ENCODE measurements at regions not wholly inside any gene's neighbourhood (a gene's known extent, or its start where the extent isn't known, plus 50 kb on each side); places are given as distances from the start of the nearest gene placed in this dataset.
"Not testable (repeated sequence)": the region's sequence is repeated elsewhere in the genome, so short reads cannot be mapped to it uniquely, and the experiment has no call there.

GRCh38 chr16:73949574-73950320, 346.9 kb upstream of the PSMD7 start:
- DNase-seq: no peak

GRCh38 chr16:73945631-73946030, 351.0 kb upstream of the PSMD7 start:
- no peak for DNase-seq

GRCh38 chr16:73943184-73943583, 353.4 kb upstream of the PSMD7 start:
- DNase-seq: not testable (repeated sequence)

GRCh38 chr16:73940786-73941185, 355.8 kb upstream of the PSMD7 start:
- DNase-seq: not testable (repeated sequence)

- no peak for DNase-seq
These were observed 372.7 kb upstream of the PSMD7 start for GRCh38 chr16:73923951-73924350.

GRCh38 chr16:73921295-73921694, 375.3 kb upstream of the PSMD7 start:
- no peak for DNase-seq

- DNase-seq: no peak
These were observed 379.6 kb upstream of the PSMD7 start for GRCh38 chr16:73916829-73917594.

- no peak for DNase-seq
These were observed 380.7 kb upstream of the PSMD7 start for GRCh38 chr16:73915935-73916334.

- DNase-seq: no peak
These were observed 381.5 kb upstream of the PSMD7 start for GRCh38 chr16:73915140-73915539.

GRCh38 chr16:73912850-73913249, 383.8 kb upstream of the PSMD7 start:
- DNase-seq: no peak

- DNase-seq: no peak
These were observed 384.3 kb upstream of the PSMD7 start for GRCh38 chr16:73912281-73912680.

GRCh38 chr16:73909529-73910035, 387.0 kb upstream of the PSMD7 start:
- no peak for DNase-seq

GRCh38 chr16:73891129-73891542, 405.5 kb upstream of the PSMD7 start:
- no peak for DNase-seq

GRCh38 chr16:73890186-73891128, 406.2 kb upstream of the PSMD7 start:
- no peak for DNase-seq

- DNase-seq: no peak
These were observed 407.6 kb upstream of the PSMD7 start for GRCh38 chr16:73888840-73889490.

GRCh38 chr16:73887911-73888310, 408.7 kb upstream of the PSMD7 start:
- DNase-seq: no peak

- no peak for DNase-seq
These were observed 410.2 kb upstream of the PSMD7 start for GRCh38 chr16:73886426-73886825.

GRCh38 chr16:73885319-73885718, 411.3 kb upstream of the PSMD7 start:
- no peak for DNase-seq

- DNase-seq: no peak
These were observed 412.8 kb upstream of the PSMD7 start for GRCh38 chr16:73883841-73884240.

GRCh38 chr16:73883126-73883525, 413.5 kb upstream of the PSMD7 start:
- no peak for DNase-seq

GRCh38 chr16:73882651-73883050, 414.0 kb upstream of the PSMD7 start:
- DNase-seq: no peak

- DNase-seq: no peak
These were observed 414.6 kb upstream of the PSMD7 start for GRCh38 chr16:73882033-73882432.
